ENCODE measurements at regions not wholly inside any gene's neighbourhood (a gene's known extent, or its start where the extent isn't known, plus 50 kb on each side); places are given as distances from the start of the nearest gene placed in this dataset.
A peak's percentile ranks its signal among the peaks of the same experiment; 100 is the strongest.

DNA sequence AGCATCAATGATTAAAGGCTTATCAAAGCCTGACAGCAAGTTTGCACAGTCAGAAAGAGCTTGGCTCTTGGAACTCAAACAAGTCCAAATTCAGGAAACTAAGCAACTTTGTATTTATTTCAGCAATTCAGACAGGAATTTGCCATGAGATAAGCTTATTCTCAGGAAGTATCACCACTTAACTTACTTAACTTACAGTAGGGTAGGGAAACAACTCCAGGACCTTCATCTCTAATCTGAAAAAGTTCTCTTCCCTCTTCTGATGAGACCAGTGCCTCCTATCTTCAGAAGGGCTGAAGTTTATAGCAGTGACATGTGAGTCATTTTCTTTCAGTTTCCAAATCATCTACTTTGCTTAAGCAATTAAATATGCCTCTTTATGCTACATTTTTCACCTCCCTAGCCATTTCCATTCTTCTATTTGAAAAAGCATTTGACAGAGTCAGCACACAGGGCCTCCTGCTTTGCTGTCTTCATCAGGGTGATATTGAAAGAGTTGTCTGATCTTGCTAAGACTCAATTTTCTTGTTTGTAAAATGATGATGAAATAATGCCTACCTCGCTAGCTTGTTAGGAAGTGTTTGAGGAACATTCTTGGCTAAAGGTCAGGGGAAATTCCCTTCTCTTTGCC lies 389.5 kb downstream of the RND3 start:
- BruUV-seq (replicated peaks): no TSS peak
- intact Hi-C loops (cut with micrococcal nuclease): no loop called here
- no peak overlapping the region for H3K4me2 ChIP-seq (ENCODE audit: low read length)

DNA sequence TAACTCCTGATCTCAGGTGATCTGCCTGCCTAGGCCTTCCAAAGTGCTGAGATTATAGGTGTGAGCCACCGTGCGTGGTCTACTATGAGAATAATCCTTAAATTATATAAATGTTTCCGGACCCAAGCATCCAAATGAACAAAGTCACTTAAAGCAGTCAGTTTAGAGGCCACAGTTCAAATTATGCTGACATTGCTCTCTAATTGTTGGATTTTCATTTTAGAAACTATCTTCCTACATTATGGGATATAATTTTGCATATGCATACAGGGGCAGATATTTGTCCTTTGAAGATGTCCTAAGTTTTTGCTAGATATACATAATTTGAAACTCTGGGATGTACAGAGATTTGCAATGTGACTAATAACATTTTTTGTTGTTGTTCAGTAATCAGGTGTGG lies 390.1 kb downstream of the RND3 start:
- no peaks in the 10 kb centered on the region for H3K9me2 ChIP-seq (replicated peaks; ENCODE audit: low read length)
- H3K9ac ChIP-seq (ENCODE audit: low read length): no peak overlapping the region
- no peak for DNase-seq
- H3K4me2 ChIP-seq (ENCODE audit: low read length): no peak overlapping the region
- no peak overlapping the region for H2AFZ ChIP-seq (ENCODE audit: low read length)
- no peaks in the 10 kb centered on the region for H3K9me3 ChIP-seq (ENCODE audit: low read length)
- ATAC-seq: no peak
- TF ChIP-seq EZH2phosphoT487 (IDR thresholded peaks at IDR 0.05; ENCODE audit: borderline replicate concordance, low read length) (no peak), EZH2 (IDR thresholded peaks at IDR 0.05; ENCODE audit: low read length, unreplicated experiment) (no peak)
- TF ChIP-seq, protein P1, sequence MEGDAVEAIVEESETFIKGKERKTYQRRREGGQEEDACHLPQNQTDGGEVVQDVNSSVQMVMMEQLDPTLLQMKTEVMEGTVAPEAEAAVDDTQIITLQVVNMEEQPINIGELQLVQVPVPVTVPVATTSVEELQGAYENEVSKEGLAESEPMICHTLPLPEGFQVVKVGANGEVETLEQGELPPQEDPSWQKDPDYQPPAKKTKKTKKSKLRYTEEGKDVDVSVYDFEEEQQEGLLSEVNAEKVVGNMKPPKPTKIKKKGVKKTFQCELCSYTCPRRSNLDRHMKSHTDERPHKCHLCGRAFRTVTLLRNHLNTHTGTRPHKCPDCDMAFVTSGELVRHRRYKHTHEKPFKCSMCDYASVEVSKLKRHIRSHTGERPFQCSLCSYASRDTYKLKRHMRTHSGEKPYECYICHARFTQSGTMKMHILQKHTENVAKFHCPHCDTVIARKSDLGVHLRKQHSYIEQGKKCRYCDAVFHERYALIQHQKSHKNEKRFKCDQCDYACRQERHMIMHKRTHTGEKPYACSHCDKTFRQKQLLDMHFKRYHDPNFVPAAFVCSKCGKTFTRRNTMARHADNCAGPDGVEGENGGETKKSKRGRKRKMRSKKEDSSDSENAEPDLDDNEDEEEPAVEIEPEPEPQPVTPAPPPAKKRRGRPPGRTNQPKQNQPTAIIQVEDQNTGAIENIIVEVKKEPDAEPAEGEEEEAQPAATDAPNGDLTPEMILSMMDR (conservative IDR thresholded peaks at IDR 0.05; ENCODE audit: low read depth, low read length): no peak
- BruUV-seq (replicated peaks): no TSS peak
- H3K27me3 ChIP-seq (ENCODE audit: low read length): no peaks in the 10 kb centered on the region
- CTCF ChIA-PET: interaction anchor here (0.6 kb wide), 1 partner anchor 195 kb away, joined by 3 read pairs; no protein-coding TSS in a partner anchor
- no peaks in the 10 kb centered on the region for H3K79me2 ChIP-seq (ENCODE audit: low read length)
- no peak overlapping the region for H3K27ac ChIP-seq (ENCODE audit: low read length)
- H4K20me1 ChIP-seq (ENCODE audit: low read length): no peaks in the 10 kb centered on the region
- peaks cover 7% of the 10 kb centered on the region for H3K4me1 ChIP-seq (ENCODE audit: insufficient read depth, low read length)
- intact Hi-C loops (cut with micrococcal nuclease): no loop called here
- H3F3A ChIP-seq (ENCODE audit: low read length, unreplicated experiment): no peaks in the 10 kb centered on the region
- H3K4me3 ChIP-seq (ENCODE audit: low read length): no peak overlapping the region
- POLR2A ChIA-PET (ENCODE audit: unreplicated experiment): no interaction called here
- H3K36me3 ChIP-seq (ENCODE audit: low read depth, low read length): no peaks in the 10 kb centered on the region

More for the DNA sequence above, 389.5 kb downstream of the RND3 start:
- ATAC-seq (no peak), DNase-seq (peak; percentile 29)
- Histone ChIP-seq H3K27me3 (ENCODE audit: low read length) (no peaks in the 10 kb centered on the region), H3K36me3 (ENCODE audit: low read depth, low read length) (no peaks in the 10 kb centered on the region), H3F3A (ENCODE audit: low read length, unreplicated experiment) (no peaks in the 10 kb centered on the region), H3K9me2 (replicated peaks; ENCODE audit: low read length) (no peaks in the 10 kb centered on the region), H3K4me3 (ENCODE audit: low read length) (no peak overlapping the region), H3K27ac (ENCODE audit: low read length) (no peak overlapping the region), H4K20me1 (ENCODE audit: low read length) (no peaks in the 10 kb centered on the region), H3K4me1 (ENCODE audit: insufficient read depth, low read length) (peaks cover 7% of the 10 kb centered on the region), H2AFZ (ENCODE audit: low read length) (0 out of 2 replicates have a peak overlapping the region, but pooled peaks have one; percentile 29), H3K9me3 (ENCODE audit: low read length) (no peaks in the 10 kb centered on the region), H3K79me2 (ENCODE audit: low read length) (no peaks in the 10 kb centered on the region), H3K9ac (ENCODE audit: low read length) (no peak overlapping the region)
- TF ChIP-seq EZH2phosphoT487 (IDR thresholded peaks at IDR 0.05; ENCODE audit: borderline replicate concordance, low read length) (no peak), EZH2 (IDR thresholded peaks at IDR 0.05; ENCODE audit: low read length, unreplicated experiment) (no peak)
- TF ChIP-seq, protein P1 (conservative IDR thresholded peaks at IDR 0.05; ENCODE audit: low read depth, low read length): 0 out of 2 replicates have a peak, but pooled peaks have one; percentile 26
- ChIA-PET CTCF (interaction anchor here (0.6 kb wide), 1 partner anchor 196 kb away, joined by 3 read pairs; no protein-coding TSS in a partner anchor), POLR2A (ENCODE audit: unreplicated experiment) (no interaction called here)

DNA sequence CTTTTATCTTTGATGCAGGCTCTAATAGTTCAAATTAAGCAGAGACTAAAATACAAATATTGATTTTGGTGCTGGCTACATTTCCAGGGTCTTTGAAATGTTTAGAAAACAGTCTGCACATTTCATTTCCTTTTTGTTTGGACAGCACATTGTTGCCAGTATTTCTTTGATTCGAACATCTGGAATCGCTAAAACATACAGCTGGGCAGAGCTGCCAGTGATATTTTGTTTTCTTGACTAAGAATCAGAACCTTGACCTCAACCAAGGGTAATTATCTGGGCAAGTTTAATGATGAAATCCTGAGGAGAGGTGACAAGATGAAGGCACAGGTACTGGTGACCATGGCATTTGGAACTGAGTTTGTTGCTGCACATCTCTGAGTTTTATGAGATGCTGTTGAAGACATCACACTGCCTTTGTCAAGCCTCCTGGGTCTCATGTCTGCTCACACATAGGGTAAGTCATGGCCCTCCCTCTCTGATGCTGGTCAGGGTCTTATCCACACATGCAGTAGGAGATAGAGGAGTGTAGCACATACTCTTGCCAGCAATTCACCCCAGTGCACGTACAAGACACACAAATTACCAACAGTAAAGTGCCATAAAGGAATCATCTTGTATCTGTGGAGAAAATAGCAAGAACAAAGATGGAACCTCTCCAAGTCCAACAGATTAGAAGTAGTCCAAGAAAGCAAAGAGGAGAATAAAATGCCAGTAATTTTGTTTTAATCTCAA lies 391.9 kb downstream of the RND3 start:
- DNase-seq: no peak
- H3K4me3 ChIP-seq (ENCODE audit: low read length): no peak overlapping the region
- no peaks in the 10 kb centered on the region for H3F3A ChIP-seq (ENCODE audit: low read length, unreplicated experiment)
- H2AFZ ChIP-seq (ENCODE audit: low read length): no peak overlapping the region
- CTCF ChIA-PET: no interaction called here
- no peak overlapping the region for H3K9ac ChIP-seq (ENCODE audit: low read length)
- intact Hi-C loops (cut with micrococcal nuclease): no loop called here
- H3K4me2 ChIP-seq (ENCODE audit: low read length): no peak overlapping the region
- H3K9me2 ChIP-seq (replicated peaks; ENCODE audit: low read length): no peaks in the 10 kb centered on the region
- BruUV-seq (replicated peaks): no TSS peak
- no peak for ATAC-seq
- H3K4me1 ChIP-seq (ENCODE audit: insufficient read depth, low read length): peaks cover 7% of the 10 kb centered on the region
- no peak overlapping the region for H3K27ac ChIP-seq (ENCODE audit: low read length)
- H3K27me3 ChIP-seq (ENCODE audit: low read length): no peaks in the 10 kb centered on the region
- no peaks in the 10 kb centered on the region for H3K36me3 ChIP-seq (ENCODE audit: low read depth, low read length)
- H3K9me3 ChIP-seq (ENCODE audit: low read length): no peaks in the 10 kb centered on the region
- no peaks in the 10 kb centered on the region for H3K79me2 ChIP-seq (ENCODE audit: low read length)
- H4K20me1 ChIP-seq (ENCODE audit: low read length): no peaks in the 10 kb centered on the region
- TF ChIP-seq EZH2phosphoT487 (IDR thresholded peaks at IDR 0.05; ENCODE audit: borderline replicate concordance, low read length): no peak
- TF ChIP-seq EZH2 (IDR thresholded peaks at IDR 0.05; ENCODE audit: low read length, unreplicated experiment): no peak
- TF ChIP-seq, protein P1 (conservative IDR thresholded peaks at IDR 0.05; ENCODE audit: low read depth, low read length): no peak
- POLR2A ChIA-PET (ENCODE audit: unreplicated experiment): no interaction called here

Data from PC-3 (cell line).